ENCODE measurements at regions not wholly inside any gene's neighbourhood (a gene's known extent, or its start where the extent isn't known, plus 50 kb on each side); places are given as distances from the start of the nearest gene placed in this dataset.

- TF ChIP-seq EZH2 (IDR thresholded peaks at IDR 0.05; ENCODE audit: insufficient read depth, poor library complexity, severe bottlenecking) (no peak), EZH2phosphoT487 (IDR thresholded peaks at IDR 0.05; ENCODE audit: insufficient read depth, low read depth) (no peak)
Measured at GRCh38 chr7:69190025-69190424, 408.2 kb upstream of the AUTS2 start.

All from GM23248 (cell line).